GM19023 (cell line): ENCODE measurements at regions not wholly inside any gene's neighbourhood (a gene's known extent, or its start where the extent isn't known, plus 50 kb on each side); places are given as distances from the start of the nearest gene placed in this dataset.

Experiments
- ATAC-seq: cut with Tn5 transposase; IDR thresholded peaks from one replicate; pipeline ENCODE4 v1.9.1; 2021; ENCODE audit warnings: mild to moderate bottlenecking, moderate library complexity; ENCODE audit not compliant: unreplicated experiment

DNA sequence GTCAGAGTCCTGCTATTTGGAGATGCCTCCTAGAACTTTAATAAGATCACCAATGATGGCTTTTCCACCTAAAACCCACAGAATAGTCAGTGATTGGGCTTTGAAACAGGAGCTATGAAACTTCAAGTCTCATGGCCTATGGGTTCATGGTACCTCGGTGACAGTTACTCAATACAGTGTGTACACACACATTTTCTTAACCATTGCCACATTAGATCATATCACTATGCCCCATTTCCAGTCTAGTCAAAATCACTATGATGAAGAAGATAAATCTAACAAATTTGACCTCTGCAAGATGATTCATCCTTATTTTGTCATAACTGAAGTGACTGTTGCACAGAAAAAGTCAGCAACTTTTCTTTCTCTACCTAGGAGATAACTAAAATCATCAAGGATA lies 86.8 kb upstream of the OR13F1 start:
- ATAC-seq: no peak

DNA sequence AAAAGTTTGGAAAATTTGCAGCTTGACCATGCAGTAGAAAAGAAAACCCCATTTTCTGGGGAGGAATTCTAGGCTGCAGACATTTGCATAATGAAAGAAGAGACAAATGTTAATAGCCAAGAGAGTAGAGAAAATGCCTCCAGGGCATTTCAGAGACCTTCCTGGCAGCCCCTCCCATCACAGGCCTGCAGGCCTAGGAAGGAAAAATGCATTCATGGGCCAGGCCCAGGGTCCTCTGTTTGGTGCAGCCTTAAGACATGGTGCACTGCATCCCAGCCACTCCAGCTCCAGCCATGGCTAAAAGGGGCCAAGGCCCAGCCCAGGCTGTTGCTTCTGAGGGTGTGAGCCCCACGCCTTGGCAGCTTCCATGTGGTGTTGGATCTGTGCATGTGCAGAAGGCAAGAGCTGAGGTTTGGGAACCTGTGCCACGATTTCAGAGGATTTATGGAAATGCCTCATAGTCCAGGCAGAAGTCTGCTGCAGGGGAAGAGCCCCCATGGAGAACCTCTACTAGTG lies 75.0 kb upstream of the OR13F1 start:
- no peak for ATAC-seq

- ATAC-seq: no peak
These were observed 69.0 kb upstream of the OR13F1 start for GRCh38 chr9:104435059-104435458.

DNA sequence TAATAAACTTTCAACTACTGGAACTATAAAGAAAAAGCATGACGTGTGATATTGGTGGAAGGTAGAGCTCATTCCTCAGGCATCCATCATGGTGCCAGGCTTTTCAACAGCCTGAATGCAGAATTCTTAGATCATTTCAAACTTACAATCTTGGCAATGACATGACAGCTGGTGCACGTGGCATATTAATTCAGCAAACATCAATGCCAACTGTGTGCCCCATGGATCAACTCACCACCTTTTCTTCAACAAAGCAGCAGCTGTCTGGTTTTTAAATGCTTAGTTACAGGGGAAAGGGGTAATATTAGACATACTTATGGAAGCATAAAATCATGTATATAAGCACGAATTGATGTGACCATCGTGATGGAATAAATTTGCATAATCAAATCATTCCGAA lies 56.0 kb upstream of the OR13F1 start:
- no peak for ATAC-seq
